SU-DHL-6 (cell line): ENCODE measurements at regions not wholly inside any gene's neighbourhood (a gene's known extent, or its start where the extent isn't known, plus 50 kb on each side); places are given as distances from the start of the nearest gene placed in this dataset.

Experiments used
- H2AFZ ChIP-seq: fragments of 200-600 bp; sonication (generic); 2 replicates; pipeline ENCODE4 v1.6.1; 2014; ENCODE audit warnings: low read depth, mild to moderate bottlenecking, moderate library complexity, mixed read lengths, antibody characterized with exemption, low read length; ENCODE audit not compliant: severe bottlenecking
- H3F3A ChIP-seq: fragments of 200-600 bp; shearing (Covaris generic); 2 replicates; pipeline ENCODE4 v1.6.0; 2016; ENCODE audit warnings: antibody characterized with exemption, mild to moderate bottlenecking; ENCODE audit not compliant: insufficient read depth
- H3K27ac ChIP-seq: fragments of 200-600 bp; sonication (generic); 2 replicates; pipeline ENCODE4 v1.5.1; 2016; ENCODE audit warnings: low read depth, mild to moderate bottlenecking, low read length, moderate library complexity, mixed read lengths
- H3K27me3 ChIP-seq: fragments of 200-600 bp; sonication (generic), shearing (Covaris generic); 2 replicates; pipeline ENCODE4 v1.6.0; 2014; ENCODE audit warnings: mild to moderate bottlenecking, low read length
- H3K36me3 ChIP-seq: fragments of 200-600 bp; sonication (generic); 2 replicates; pipeline ENCODE4 v1.6.1; 2014; ENCODE audit warnings: mild to moderate bottlenecking, low read length, mixed read lengths
- H3K4me2 ChIP-seq: fragments of 300-600, 200-600 bp; shearing (Covaris generic), sonication (generic); 2 replicates; pipeline ENCODE4 v1.6.0; 2014; ENCODE audit warnings: low read length, low read depth, mild to moderate bottlenecking; ENCODE audit not compliant: poor library complexity, severe bottlenecking
- H3K4me3 ChIP-seq: fragments of 200-600 bp; sonication (generic); 2 replicates; pipeline ENCODE4 v1.5.1; 2014; ENCODE audit warnings: antibody characterized with exemption, low read length, mild to moderate bottlenecking, mixed read lengths; ENCODE audit not compliant: insufficient read depth, poor library complexity, severe bottlenecking
- H3K79me2 ChIP-seq: fragments of 200-600 bp; sonication (generic); 2 replicates; pipeline ENCODE4 v1.6.1; 2014; ENCODE audit warnings: mild to moderate bottlenecking, low read length, moderate library complexity; ENCODE audit not compliant: insufficient read depth
- H3K9ac ChIP-seq: fragments of 200-600 bp; sonication (generic); 2 replicates; pipeline ENCODE4 v1.7.0; 2014; ENCODE audit warnings: mild to moderate bottlenecking, low read length
- H3K9me2 ChIP-seq: fragments of 200-600 bp; sonication (generic); replicated peaks from 2 replicates; pipeline ENCODE4 v1.6.1; 2014; ENCODE audit warnings: low read length; ENCODE audit not compliant: insufficient read depth
- H3K9me3 ChIP-seq: fragments of 200-600 bp; sonication (generic); 2 replicates; pipeline ENCODE4 v1.6.1; 2014; ENCODE audit warnings: low read length, mixed read lengths; ENCODE audit not compliant: insufficient read depth
- H4K20me1 ChIP-seq: fragments of 200-600 bp; sonication (generic); 2 replicates; pipeline ENCODE4 v1.6.1; 2014; ENCODE audit warnings: low read depth, mild to moderate bottlenecking, antibody characterized with exemption, low read length, moderate library complexity, mixed read lengths
- CTCF ChIP-seq: fragments of 200-600 bp; sonication (generic); IDR thresholded peaks from one replicate; pipeline ENCODE4 v1.5.1; 2017; ENCODE audit warnings: antibody characterized with exemption, mild to moderate bottlenecking, low read length, moderate library complexity; ENCODE audit not compliant: insufficient read depth, poor library complexity, severe bottlenecking
- EZH2phosphoT487 ChIP-seq: fragments of 200-600 bp; sonication (generic), shearing (Covaris generic); conservative IDR thresholded peaks from 2 replicates; pipeline ENCODE4 v1.6.1; 2018; ENCODE audit warnings: mild to moderate bottlenecking, antibody characterized with exemption, low read length, moderate library complexity, mixed read lengths

DNA sequence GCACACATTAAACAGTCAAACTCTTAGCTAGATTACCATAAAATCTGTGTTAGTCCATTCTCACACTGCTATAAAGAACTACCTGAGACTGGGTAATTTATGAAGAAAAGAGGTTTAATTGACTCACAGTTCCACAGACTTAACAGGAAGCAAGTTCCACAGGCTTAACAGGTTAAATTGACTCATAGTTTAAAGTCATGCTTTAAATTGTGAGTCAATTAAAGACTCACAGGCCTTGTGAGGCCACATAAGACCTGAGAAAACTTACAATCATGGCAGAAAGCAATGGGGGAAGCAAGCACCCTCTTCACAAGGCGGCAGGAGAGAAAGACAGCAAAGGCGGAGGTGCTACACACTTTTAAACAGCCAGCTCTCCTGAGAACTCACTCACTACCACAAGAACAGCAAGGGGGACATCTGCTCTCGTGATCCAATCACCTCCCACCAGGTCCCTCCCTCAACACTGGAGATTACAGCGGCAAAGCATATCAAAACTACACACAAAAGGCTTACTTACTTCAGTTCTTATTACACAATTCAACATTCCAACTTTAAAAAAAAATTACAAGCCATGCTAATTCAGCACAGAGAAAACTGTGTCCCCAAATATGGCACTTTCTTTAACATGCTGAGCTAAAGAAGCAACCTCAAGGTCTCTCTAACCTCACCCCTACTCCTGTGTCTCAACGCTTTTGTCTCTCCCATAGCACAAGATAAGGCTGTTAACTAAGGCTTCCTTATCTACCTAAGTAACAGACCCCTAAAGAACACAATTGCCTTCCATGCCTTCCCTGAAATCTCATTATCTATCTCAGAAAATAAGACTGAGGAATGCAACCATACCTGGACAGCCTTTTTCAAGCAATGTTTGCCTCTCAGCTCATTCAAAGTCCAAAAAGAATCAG is 805.1 kb downstream of the NR2F1-AS1 start:
- Histone ChIP-seq H3K79me2 (no peaks in the 10 kb centered on the region), H4K20me1 (no peaks in the 10 kb centered on the region), H3K36me3 (no peaks in the 10 kb centered on the region), H3K9me3 (no peaks in the 10 kb centered on the region), H3K9me2 (no peaks in the 10 kb centered on the region), H2AFZ (no peak overlapping the region), H3F3A (no peaks in the 10 kb centered on the region), H3K4me2 (no peak overlapping the region), H3K27ac (no peak overlapping the region), H3K9ac (no peak overlapping the region), H3K27me3 (no peaks in the 10 kb centered on the region), H3K4me3 (no peak overlapping the region)
- TF ChIP-seq CTCF, result no peak
- no peak for TF ChIP-seq EZH2phosphoT487

DNA sequence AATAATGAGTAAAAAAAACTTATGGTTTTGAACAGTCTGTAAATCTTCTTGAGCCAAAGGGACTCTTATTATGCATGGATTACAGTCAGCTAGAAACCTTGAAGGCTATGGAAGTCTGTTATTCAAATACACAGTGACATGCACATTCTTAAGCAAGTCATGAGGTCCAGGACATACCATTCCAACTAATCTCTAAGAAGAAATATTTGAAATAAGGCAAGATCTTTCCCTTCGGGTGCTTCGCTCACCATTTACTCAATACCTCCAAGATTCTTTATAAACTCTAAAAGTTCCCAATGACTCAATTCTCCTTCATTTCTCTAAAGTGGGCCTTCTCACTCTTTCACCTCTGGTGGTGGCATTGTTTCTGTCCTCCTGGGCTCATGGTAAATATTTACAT is 811.0 kb downstream of the NR2F1-AS1 start:
- H3K4me3 ChIP-seq, result no peak overlapping the region
- H3K79me2 ChIP-seq, result no peaks in the 10 kb centered on the region
- H3K9ac ChIP-seq, result no peak overlapping the region
- H2AFZ ChIP-seq, result no peak overlapping the region
- TF ChIP-seq CTCF, result no peak
- no peak for TF ChIP-seq EZH2phosphoT487
- H3F3A ChIP-seq, result no peaks in the 10 kb centered on the region
- no peaks in the 10 kb centered on the region for H3K9me3 ChIP-seq
- no peaks in the 10 kb centered on the region for H4K20me1 ChIP-seq
- H3K9me2 ChIP-seq, result no peaks in the 10 kb centered on the region
- H3K36me3 ChIP-seq, result no peaks in the 10 kb centered on the region
- no peaks in the 10 kb centered on the region for H3K27me3 ChIP-seq
- no peak overlapping the region for H3K4me2 ChIP-seq
- H3K27ac ChIP-seq, result no peak overlapping the region

- TF ChIP-seq EZH2phosphoT487 (no peak), CTCF (no peak)
- Histone ChIP-seq H3K27ac (no peak overlapping the region), H3K4me2 (no peak overlapping the region)
Measured at GRCh38 chr5:92761585-92761984, 819.4 kb downstream of the NR2F1-AS1 start.

More at GRCh38 chr5:92761585-92761984, 819.4 kb downstream of the NR2F1-AS1 start:
- H3K79me2 ChIP-seq, result no peaks in the 10 kb centered on the region
- H3K9ac ChIP-seq, result no peak overlapping the region
- no peaks in the 10 kb centered on the region for H3F3A ChIP-seq
- no peaks in the 10 kb centered on the region for H3K9me2 ChIP-seq
- H3K27me3 ChIP-seq, result no peaks in the 10 kb centered on the region
- H3K9me3 ChIP-seq, result no peaks in the 10 kb centered on the region
- no peak overlapping the region for H2AFZ ChIP-seq
- H4K20me1 ChIP-seq, result no peaks in the 10 kb centered on the region
- no peak overlapping the region for H3K4me3 ChIP-seq
- H3K36me3 ChIP-seq, result no peaks in the 10 kb centered on the region
